ENCODE measurements at regions not wholly inside any gene's neighbourhood (a gene's known extent, or its start where the extent isn't known, plus 50 kb on each side); places are given as distances from the start of the nearest gene placed in this dataset.
A peak's percentile ranks its signal among the peaks of the same experiment; 100 is the strongest.

DNA sequence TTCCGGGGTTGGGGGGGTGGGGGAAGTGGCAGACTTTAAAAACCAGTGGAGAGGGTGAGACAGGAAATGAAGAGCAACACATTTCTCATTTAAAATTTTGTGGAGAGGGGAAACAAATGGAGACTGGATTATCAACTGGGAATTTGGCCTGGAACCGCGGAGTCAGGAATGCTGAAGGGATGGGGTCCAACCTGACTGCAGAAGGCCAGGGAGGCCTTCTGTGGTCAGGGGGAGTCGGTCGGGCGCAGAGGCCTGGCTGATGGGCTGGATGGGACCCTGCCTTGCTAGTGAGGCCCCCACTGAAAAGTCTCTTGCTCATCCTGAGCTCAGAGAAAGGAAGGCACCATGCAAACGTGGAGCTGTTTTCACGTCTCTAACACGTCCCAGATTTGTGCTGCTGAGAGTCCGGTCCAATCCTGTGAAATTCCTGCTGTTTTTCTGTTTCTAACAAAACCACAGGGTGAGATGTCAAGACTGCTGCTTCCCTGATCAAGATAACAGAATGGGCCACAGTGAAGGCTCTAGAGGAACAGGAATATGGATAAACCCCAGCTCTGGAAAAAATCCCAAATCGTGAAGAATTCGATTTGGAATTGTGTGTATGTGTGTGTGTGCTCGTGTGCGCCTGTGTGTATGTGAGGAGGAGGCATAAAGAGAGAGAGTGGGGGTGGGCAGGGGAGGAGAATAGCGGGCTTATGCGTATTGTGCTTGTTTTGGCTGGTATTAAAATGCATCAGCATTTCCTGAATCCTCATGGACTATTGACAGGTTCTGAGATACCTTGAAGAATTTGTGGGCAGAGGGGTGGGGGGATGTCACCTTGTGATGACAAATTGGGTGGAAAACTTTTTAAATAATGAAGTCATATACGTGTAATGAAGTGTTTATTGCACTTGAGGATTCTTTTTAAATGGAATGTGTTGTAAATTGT lies 117.4 kb downstream of the NGF start:
- intact Hi-C loops (cut with DNase I): no loop called here
- Histone ChIP-seq H3K4me3 (no peak overlapping the region), H3K4me1 (no peaks in the 10 kb centered on the region), H3K27ac (peak overlapping the region in 1 of 4 donors; percentile 52), H3K36me3 (no peaks in the 10 kb centered on the region), H3K27me3 (no peaks in the 10 kb centered on the region), H3K9me3 (no peaks in the 10 kb centered on the region)
- no peak for DNase-seq
- no peak for TF ChIP-seq EP300 (IDR thresholded peaks at IDR 0.05)
- TF ChIP-seq POLR2AphosphoS5 (IDR thresholded peaks at IDR 0.05): no peak
- TF ChIP-seq, protein P1, sequence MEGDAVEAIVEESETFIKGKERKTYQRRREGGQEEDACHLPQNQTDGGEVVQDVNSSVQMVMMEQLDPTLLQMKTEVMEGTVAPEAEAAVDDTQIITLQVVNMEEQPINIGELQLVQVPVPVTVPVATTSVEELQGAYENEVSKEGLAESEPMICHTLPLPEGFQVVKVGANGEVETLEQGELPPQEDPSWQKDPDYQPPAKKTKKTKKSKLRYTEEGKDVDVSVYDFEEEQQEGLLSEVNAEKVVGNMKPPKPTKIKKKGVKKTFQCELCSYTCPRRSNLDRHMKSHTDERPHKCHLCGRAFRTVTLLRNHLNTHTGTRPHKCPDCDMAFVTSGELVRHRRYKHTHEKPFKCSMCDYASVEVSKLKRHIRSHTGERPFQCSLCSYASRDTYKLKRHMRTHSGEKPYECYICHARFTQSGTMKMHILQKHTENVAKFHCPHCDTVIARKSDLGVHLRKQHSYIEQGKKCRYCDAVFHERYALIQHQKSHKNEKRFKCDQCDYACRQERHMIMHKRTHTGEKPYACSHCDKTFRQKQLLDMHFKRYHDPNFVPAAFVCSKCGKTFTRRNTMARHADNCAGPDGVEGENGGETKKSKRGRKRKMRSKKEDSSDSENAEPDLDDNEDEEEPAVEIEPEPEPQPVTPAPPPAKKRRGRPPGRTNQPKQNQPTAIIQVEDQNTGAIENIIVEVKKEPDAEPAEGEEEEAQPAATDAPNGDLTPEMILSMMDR (IDR thresholded peaks at IDR 0.05): no peak
- TF ChIP-seq POLR2A (IDR thresholded peaks at IDR 0.05): no peak
- WGBS, 2 donors: 83 to 89% methylated on average over 17 of the region's 17 CpGs

DNA sequence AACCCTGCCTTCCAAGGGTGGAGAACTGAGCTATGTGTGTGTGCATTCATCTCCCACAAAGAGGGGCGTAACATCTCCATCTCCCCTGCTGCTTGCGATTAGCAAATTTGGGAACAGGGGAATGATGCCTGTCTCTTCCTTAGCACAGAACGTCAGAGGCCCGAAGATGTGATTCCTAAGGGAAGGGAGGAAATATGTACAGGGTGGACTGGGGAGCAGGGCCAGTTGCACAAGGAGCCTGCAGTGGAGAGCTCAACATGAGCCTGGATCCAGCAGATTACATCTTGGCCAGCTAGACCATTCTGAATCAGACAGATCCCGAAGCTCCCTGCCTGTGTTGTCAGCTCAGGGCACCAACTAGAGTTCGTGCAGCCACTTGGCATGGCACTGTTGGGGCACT lies 118.1 kb downstream of the NGF start:
- intact Hi-C loops (cut with DNase I): no loop called here
- DNase-seq: peak; percentile 78

DNA sequence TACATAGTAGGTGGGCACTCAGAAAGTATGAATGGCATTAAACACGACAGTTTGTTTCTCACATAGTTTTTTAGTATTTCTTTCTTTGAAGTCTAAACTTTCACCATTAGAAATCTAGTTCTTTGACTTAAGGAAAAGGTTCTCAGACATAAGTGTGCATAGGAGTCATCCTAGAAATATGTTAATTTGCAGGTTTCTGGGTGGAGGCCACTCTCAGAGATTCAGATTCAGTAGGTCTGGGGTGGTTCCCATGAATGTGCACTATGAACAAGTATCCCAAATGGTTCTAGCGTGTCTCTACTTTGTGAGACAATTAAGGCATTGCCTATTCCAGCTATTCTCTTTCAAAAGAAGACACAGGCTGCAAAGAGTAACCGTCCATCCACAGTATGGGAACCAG lies 119.3 kb downstream of the NGF start:
- Histone ChIP-seq H3K27me3 (no peaks in the 10 kb centered on the region), H3K36me3 (no peaks in the 10 kb centered on the region), H3K9me3 (no peaks in the 10 kb centered on the region), H3K4me3 (no peak overlapping the region), H3K4me1 (no peaks in the 10 kb centered on the region), H3K27ac (no peak overlapping the region)
- TF ChIP-seq, protein P1 (IDR thresholded peaks at IDR 0.05): no peak
- TF ChIP-seq EP300 (IDR thresholded peaks at IDR 0.05) (no peak), POLR2A (IDR thresholded peaks at IDR 0.05) (no peak), POLR2AphosphoS5 (IDR thresholded peaks at IDR 0.05) (no peak)
- 90 to 94% methylated on average over 3 of the region's 3 CpGs for whole genome bisulfite sequencing, 2 donors
- DNase-seq: no peak
- intact Hi-C loops (cut with DNase I): no loop called here

More for the DNA sequence above, 118.1 kb downstream of the NGF start:
- H3K9me3 ChIP-seq: no peaks in the 10 kb centered on the region
- H3K36me3 ChIP-seq: no peaks in the 10 kb centered on the region
- no peaks in the 10 kb centered on the region for H3K27me3 ChIP-seq
- no peaks in the 10 kb centered on the region for H3K4me1 ChIP-seq
- H3K27ac ChIP-seq: peak overlapping the region in 1 of 4 donors; percentile 32
- no peak overlapping the region for H3K4me3 ChIP-seq
- 84 to 90% methylated on average over 6 of the region's 6 CpGs for WGBS, 2 donors
- no peak for TF ChIP-seq POLR2A (IDR thresholded peaks at IDR 0.05)
- TF ChIP-seq, protein P1 (IDR thresholded peaks at IDR 0.05): no peak
- no peak for TF ChIP-seq POLR2AphosphoS5 (IDR thresholded peaks at IDR 0.05)
- TF ChIP-seq EP300 (IDR thresholded peaks at IDR 0.05): no peak

DNA sequence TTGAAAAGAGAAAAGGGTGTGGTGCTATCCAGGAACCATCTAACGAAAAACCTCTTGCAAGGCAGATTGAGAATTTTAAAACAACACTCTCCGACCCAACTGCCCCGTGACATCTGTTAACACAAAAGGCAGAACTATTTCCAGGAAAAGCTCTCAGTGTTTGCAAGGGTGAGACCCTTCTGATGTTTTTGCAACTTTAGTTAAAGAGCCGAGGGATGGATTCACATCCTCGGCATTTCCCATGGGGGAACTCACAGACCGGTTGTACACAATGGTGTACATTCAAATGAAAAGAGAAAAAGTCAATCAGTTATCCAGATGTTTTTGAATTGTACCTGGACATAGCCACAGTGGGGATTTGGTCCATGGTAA lies 120.0 kb downstream of the NGF start:
- Histone ChIP-seq H3K27ac (peak overlapping the region in 1 of 4 donors; percentile 46), H3K4me3 (no peak overlapping the region), H3K9me3 (no peaks in the 10 kb centered on the region), H3K36me3 (no peaks in the 10 kb centered on the region), H3K27me3 (no peaks in the 10 kb centered on the region), H3K4me1 (no peaks in the 10 kb centered on the region)
- no peak for DNase-seq
- intact Hi-C loops (cut with DNase I): no loop called here
- TF ChIP-seq POLR2AphosphoS5 (IDR thresholded peaks at IDR 0.05): no peak
- TF ChIP-seq, protein P1 (IDR thresholded peaks at IDR 0.05): no peak
- no peak for TF ChIP-seq EP300 (IDR thresholded peaks at IDR 0.05)
- no peak for TF ChIP-seq POLR2A (IDR thresholded peaks at IDR 0.05)
- 77 to 88% methylated on average over 6 of the region's 6 CpGs for WGBS, 2 donors

Data from sigmoid colon (tissue), 6 donors.